ENCODE measurements at regions not wholly inside any gene's neighbourhood (a gene's known extent, or its start where the extent isn't known, plus 50 kb on each side); places are given as distances from the start of the nearest gene placed in this dataset.

- no peak for TF ChIP-seq GATA2 (IDR thresholded peaks at IDR 0.05; ENCODE audit: low read depth, low read length)
- no peak for TF ChIP-seq GATA3 (IDR thresholded peaks at IDR 0.05; ENCODE audit: low read depth, low read length)
Observed at GRCh38 chr14:104510794-104511611, 68.6 kb upstream of the C14orf180 start.
